ENCODE measurements at regions not wholly inside any gene's neighbourhood (a gene's known extent, or its start where the extent isn't known, plus 50 kb on each side); places are given as distances from the start of the nearest gene placed in this dataset.
"Not testable (repeated sequence)": the region's sequence is repeated elsewhere in the genome, so short reads cannot be mapped to it uniquely, and the experiment has no call there.

- DNase-seq: no peak
Observed at GRCh38 chr17:14732211-14732610, 431.3 kb downstream of the HS3ST3B1 start.

GRCh38 chr17:14731591-14731990 lies 430.7 kb downstream of the HS3ST3B1 start:
- no peak for DNase-seq

- no peak for DNase-seq
Observed at GRCh38 chr17:14730821-14731220, 429.9 kb downstream of the HS3ST3B1 start.

- no peak for DNase-seq
Observed at GRCh38 chr17:14725729-14726128, 424.8 kb downstream of the HS3ST3B1 start.

- no peak for DNase-seq
Observed at GRCh38 chr17:14724770-14725169, 423.9 kb downstream of the HS3ST3B1 start.

GRCh38 chr17:14723349-14723748 lies 422.5 kb downstream of the HS3ST3B1 start:
- DNase-seq: not testable (repeated sequence)

- no peak for DNase-seq
Observed at GRCh38 chr17:14719942-14720341, 419.1 kb downstream of the HS3ST3B1 start.

GRCh38 chr17:14717859-14718258 lies 417.0 kb downstream of the HS3ST3B1 start:
- DNase-seq: no peak

- DNase-seq: no peak
Observed at GRCh38 chr17:14715561-14715960, 414.7 kb downstream of the HS3ST3B1 start.

- no peak for DNase-seq
Observed at GRCh38 chr17:14712611-14713021, 411.7 kb downstream of the HS3ST3B1 start.

GRCh38 chr17:14704121-14704520 lies 403.2 kb downstream of the HS3ST3B1 start:
- no peak for DNase-seq

- DNase-seq: no peak
Observed at GRCh38 chr17:14701886-14702285, 401.0 kb downstream of the HS3ST3B1 start.

GRCh38 chr17:14699574-14700185 lies 398.8 kb downstream of the HS3ST3B1 start:
- DNase-seq: no peak

GRCh38 chr17:14693382-14693781 lies 392.5 kb downstream of the HS3ST3B1 start:
- DNase-seq: no peak

- no peak for DNase-seq
Observed at GRCh38 chr17:14690704-14691103, 389.8 kb downstream of the HS3ST3B1 start.

- DNase-seq: no peak
Observed at GRCh38 chr17:14688134-14688533, 387.3 kb downstream of the HS3ST3B1 start.

GRCh38 chr17:14672830-14673229 lies 371.9 kb downstream of the HS3ST3B1 start:
- no peak for DNase-seq

- no peak for DNase-seq
Observed at GRCh38 chr17:14670861-14671260, 370.0 kb downstream of the HS3ST3B1 start.

GRCh38 chr17:14664511-14664910 lies 363.6 kb downstream of the HS3ST3B1 start:
- no peak for DNase-seq

GRCh38 chr17:14641117-14641516 lies 340.2 kb downstream of the HS3ST3B1 start:
- no peak for DNase-seq

- no peak for DNase-seq
Observed at GRCh38 chr17:14637260-14637659, 336.4 kb downstream of the HS3ST3B1 start.

- DNase-seq: no peak
Observed at GRCh38 chr17:14630621-14631020, 329.7 kb downstream of the HS3ST3B1 start.

- DNase-seq: no peak
Observed at GRCh38 chr17:14630046-14630445, 329.2 kb downstream of the HS3ST3B1 start.

- no peak for DNase-seq
Observed at GRCh38 chr17:14622615-14623101, 321.8 kb downstream of the HS3ST3B1 start.

Measured in C1 segment of cervical spinal cord (tissue), 14 donors.